ENCODE measurements at regions not wholly inside any gene's neighbourhood (a gene's known extent, or its start where the extent isn't known, plus 50 kb on each side); places are given as distances from the start of the nearest gene placed in this dataset.

DNA sequence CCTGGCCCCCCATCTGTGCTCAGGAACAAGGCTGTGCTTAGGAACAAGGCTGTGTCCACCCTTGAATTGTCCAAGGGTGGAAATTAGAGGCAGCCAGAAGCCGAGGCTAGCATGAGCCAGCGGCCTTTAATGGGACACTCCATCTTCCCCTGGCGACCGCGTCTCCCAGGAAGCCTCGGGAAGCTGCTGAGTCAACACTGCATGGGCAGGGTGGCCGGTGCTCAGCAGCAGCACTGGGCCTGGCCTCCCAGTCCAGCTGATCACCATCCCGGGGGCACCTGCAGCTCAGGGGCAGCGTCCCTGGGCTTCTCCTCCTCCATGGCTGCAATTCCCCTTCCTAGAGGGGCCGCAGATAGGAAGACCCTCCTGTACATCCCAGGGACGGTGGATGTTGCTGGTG, 180.8 kb downstream of the ENGASE start:
- intact Hi-C loops (cut with micrococcal nuclease): no loop called here
- Mint-ChIP-seq H3K27ac (no peak overlapping the region), H3K4me3 (no peak overlapping the region), H3K27me3 (peaks cover 3 to 47% (median 22%) of the 10 kb centered on the region in 5 donors), H3K9me3 (peaks cover 0 to 3% (median 0%) of the 10 kb centered on the region in 11 donors), H3K36me3 (no peaks in the 10 kb centered on the region), H3K4me1 (no peaks in the 10 kb centered on the region)
- Histone ChIP-seq H3K36me3 (ENCODE audit: control insufficient read depth in 2 of 3, insufficient read depth in 3 of 3, low read length in 3 of 3) (no peaks in the 10 kb centered on the region), H3K27me3 (ENCODE audit: control insufficient read depth in 2 of 2, insufficient read depth in 2 of 2, low read length in 2 of 2) (no peaks in the 10 kb centered on the region), H3K9me3 (ENCODE audit: control insufficient read depth in 2 of 3, low read length in 3 of 3) (no peaks in the 10 kb centered on the region), H3K27ac (ENCODE audit: low read depth, low read length) (no peak overlapping the region), H3K4me3 (ENCODE audit: low read length) (no peak overlapping the region), H3K4me1 (ENCODE audit: control insufficient read depth in 2 of 2, insufficient read depth in 2 of 2, low read length in 2 of 2) (no peaks in the 10 kb centered on the region)
- no peak for DNase-seq
- ChIA-PET CTCF (no interaction called here), POLR2A (no interaction called here)
- ATAC-seq: no peak

DNA sequence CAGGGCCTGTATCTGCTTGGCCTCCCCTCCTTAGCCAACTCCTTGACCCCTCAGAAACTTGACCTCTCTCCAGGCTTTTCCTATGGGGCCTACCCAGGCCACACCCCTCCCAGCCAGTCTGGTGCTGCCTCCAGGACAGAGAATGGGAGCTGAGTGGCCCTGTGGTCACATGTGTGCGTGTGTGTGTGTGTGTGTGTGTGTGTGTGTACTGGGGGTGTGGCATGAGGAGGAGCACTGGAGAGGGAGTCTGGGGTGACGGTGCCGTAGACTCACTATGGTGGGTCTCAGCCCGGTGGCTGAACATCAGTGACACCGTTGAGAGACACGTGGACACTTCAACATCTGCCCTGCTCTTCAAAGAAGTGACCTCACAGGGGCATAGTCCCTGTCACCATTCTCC, 180.4 kb downstream of the ENGASE start:
- peaks cover 0 to 3% (median 0%) of the 10 kb centered on the region in 11 donors for H3K9me3 Mint-ChIP-seq
- H3K27ac Mint-ChIP-seq: no peak overlapping the region
- ChIA-PET CTCF (no interaction called here), POLR2A (no interaction called here)
- Histone ChIP-seq H3K4me1 (ENCODE audit: control insufficient read depth in 2 of 2, insufficient read depth in 2 of 2, low read length in 2 of 2) (no peaks in the 10 kb centered on the region), H3K36me3 (ENCODE audit: control insufficient read depth in 2 of 3, insufficient read depth in 3 of 3, low read length in 3 of 3) (no peaks in the 10 kb centered on the region), H3K9me3 (ENCODE audit: control insufficient read depth in 2 of 3, low read length in 3 of 3) (no peaks in the 10 kb centered on the region), H3K4me3 (ENCODE audit: low read length) (no peak overlapping the region), H3K27ac (ENCODE audit: low read depth, low read length) (no peak overlapping the region), H3K27me3 (ENCODE audit: control insufficient read depth in 2 of 2, insufficient read depth in 2 of 2, low read length in 2 of 2) (no peaks in the 10 kb centered on the region)
- DNase-seq: no peak
- no peak overlapping the region for H3K4me3 Mint-ChIP-seq
- peaks cover 3 to 47% (median 22%) of the 10 kb centered on the region in 5 donors for H3K27me3 Mint-ChIP-seq
- no peaks in the 10 kb centered on the region for H3K4me1 Mint-ChIP-seq
- ATAC-seq: no peak
- no peaks in the 10 kb centered on the region for H3K36me3 Mint-ChIP-seq
- intact Hi-C loops (cut with micrococcal nuclease): no loop called here

DNA sequence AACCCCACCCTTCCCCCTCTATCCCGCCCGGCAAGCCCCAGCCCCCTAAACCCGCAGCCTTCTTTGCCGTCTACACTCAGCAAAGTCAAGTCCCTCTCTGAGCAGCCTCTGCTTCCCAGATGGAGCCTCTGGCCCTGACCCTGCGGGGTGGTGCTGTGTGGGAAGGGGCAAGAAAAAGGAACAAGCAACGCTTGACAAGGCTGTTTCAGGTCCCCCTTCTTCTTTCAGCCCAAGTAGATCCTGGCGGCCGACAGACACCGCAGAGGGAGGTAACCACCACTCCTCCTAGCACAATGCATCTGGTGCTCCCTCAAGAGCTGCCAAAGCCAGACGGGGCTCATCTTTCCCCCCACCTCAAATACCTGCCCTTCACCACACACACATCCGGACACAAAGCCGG, 178.3 kb downstream of the ENGASE start:
- ChIA-PET CTCF (no interaction called here), POLR2A (no interaction called here)
- Mint-ChIP-seq H3K9me3 (peaks cover 0 to 2% (median 0%) of the 10 kb centered on the region in 11 donors), H3K27ac (no peak overlapping the region), H3K36me3 (no peaks in the 10 kb centered on the region), H3K4me1 (peaks cover 0 to 3% (median 0%) of the 10 kb centered on the region in 7 donors), H3K27me3 (peaks cover 9 to 55% (median 26%) of the 10 kb centered on the region in 5 donors), H3K4me3 (no peak overlapping the region)
- H3K4me3 ChIP-seq (ENCODE audit: low read length): no peak overlapping the region
- no peak for ATAC-seq
- intact Hi-C loops (cut with micrococcal nuclease): no loop called here
- H3K27me3 ChIP-seq (ENCODE audit: control insufficient read depth in 2 of 2, insufficient read depth in 2 of 2, low read length in 2 of 2): no peaks in the 10 kb centered on the region
- H3K4me1 ChIP-seq (ENCODE audit: control insufficient read depth in 2 of 2, insufficient read depth in 2 of 2, low read length in 2 of 2): no peaks in the 10 kb centered on the region
- DNase-seq: no peak
- H3K9me3 ChIP-seq (ENCODE audit: control insufficient read depth in 2 of 3, low read length in 3 of 3): no peaks in the 10 kb centered on the region
- H3K36me3 ChIP-seq (ENCODE audit: control insufficient read depth in 2 of 3, insufficient read depth in 3 of 3, low read length in 3 of 3): no peaks in the 10 kb centered on the region
- no peak overlapping the region for H3K27ac ChIP-seq (ENCODE audit: low read depth, low read length)

DNA sequence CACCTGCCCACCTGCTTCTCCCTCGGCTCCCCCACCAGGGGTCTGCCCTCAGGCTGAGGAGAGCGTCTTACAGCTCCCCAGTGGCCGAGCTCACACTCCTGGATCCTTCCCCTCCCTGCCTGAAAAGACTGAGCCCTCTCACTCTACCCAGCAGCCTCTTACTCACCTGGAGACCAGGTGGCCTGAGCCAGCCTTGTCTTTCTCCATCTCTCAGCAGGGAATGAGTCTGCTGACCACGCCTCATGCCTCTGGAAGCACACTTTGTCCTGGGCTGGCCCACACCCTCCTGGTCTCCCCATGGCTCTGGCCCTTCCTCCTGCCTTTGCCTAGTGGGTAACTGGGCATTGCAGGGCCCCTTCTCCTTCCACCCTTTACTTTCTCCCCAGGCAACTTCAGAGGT, 177.2 kb downstream of the ENGASE start:
- ChIA-PET POLR2A (no interaction called here), CTCF (no interaction called here)
- Mint-ChIP-seq H3K27ac (no peak overlapping the region), H3K27me3 (peaks cover 9 to 51% (median 26%) of the 10 kb centered on the region in 5 donors), H3K9me3 (peaks cover 0 to 1% (median 0%) of the 10 kb centered on the region in 11 donors), H3K4me3 (peak overlapping the region in 1 of 10 donors; percentile 59), H3K36me3 (no peaks in the 10 kb centered on the region), H3K4me1 (peaks cover 0 to 3% (median 0%) of the 10 kb centered on the region in 7 donors)
- Histone ChIP-seq H3K27me3 (ENCODE audit: control insufficient read depth in 2 of 2, insufficient read depth in 2 of 2, low read length in 2 of 2) (no peaks in the 10 kb centered on the region), H3K36me3 (ENCODE audit: control insufficient read depth in 2 of 3, insufficient read depth in 3 of 3, low read length in 3 of 3) (no peaks in the 10 kb centered on the region), H3K4me3 (ENCODE audit: low read length) (no peak overlapping the region), H3K4me1 (ENCODE audit: control insufficient read depth in 2 of 2, insufficient read depth in 2 of 2, low read length in 2 of 2) (no peaks in the 10 kb centered on the region), H3K9me3 (ENCODE audit: control insufficient read depth in 2 of 3, low read length in 3 of 3) (no peaks in the 10 kb centered on the region), H3K27ac (ENCODE audit: low read depth, low read length) (no peak overlapping the region)
- no peak for DNase-seq
- no peak for ATAC-seq
- intact Hi-C loops (cut with micrococcal nuclease): no loop called here

DNA sequence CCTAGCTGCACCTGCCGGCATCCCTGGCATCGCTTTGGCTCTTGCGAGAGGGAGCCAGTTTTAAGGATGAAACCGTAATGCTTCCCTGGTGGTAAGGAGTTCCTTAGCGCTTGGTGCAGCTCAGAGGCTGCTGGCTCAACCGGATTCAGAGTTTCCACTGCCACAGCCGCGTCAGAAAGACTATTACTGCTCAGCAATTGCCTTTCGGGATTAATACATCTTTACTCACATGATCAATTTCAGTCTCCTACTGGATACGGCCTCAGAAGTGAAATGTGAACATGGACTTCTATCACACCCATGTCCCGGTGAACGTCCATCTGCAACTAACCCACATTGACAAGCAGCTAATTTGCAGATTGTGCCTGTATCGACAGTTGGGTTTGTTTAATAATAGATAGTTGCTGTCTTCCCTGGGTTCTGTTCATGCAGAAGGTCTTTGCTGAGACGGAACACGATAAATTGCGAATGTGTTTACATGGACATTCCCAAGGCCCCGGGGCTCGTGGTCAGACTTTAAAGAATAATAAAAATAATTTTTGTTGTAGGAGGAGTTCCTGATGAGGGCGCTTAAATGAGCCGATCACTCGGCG, 175.4 kb downstream of the ENGASE start:
- H3K4me3 Mint-ChIP-seq: no peak overlapping the region
- H3K27ac Mint-ChIP-seq: no peak overlapping the region
- H3K27me3 ChIP-seq (ENCODE audit: control insufficient read depth in 2 of 2, insufficient read depth in 2 of 2, low read length in 2 of 2): no peaks in the 10 kb centered on the region
- ChIA-PET POLR2A (no interaction called here), CTCF (interaction anchor here (0.6 kb wide), 1 partner anchor 21 kb away, joined by 3 read pairs; no protein-coding TSS in a partner anchor)
- intact Hi-C loops (cut with micrococcal nuclease): no loop called here
- H3K36me3 Mint-ChIP-seq: no peaks in the 10 kb centered on the region
- H3K27me3 Mint-ChIP-seq: peaks cover 9 to 50% (median 26%) of the 10 kb centered on the region in 5 donors
- no peaks in the 10 kb centered on the region for H3K4me1 ChIP-seq (ENCODE audit: control insufficient read depth in 2 of 2, insufficient read depth in 2 of 2, low read length in 2 of 2)
- peaks cover 0 to 2% (median 0%) of the 10 kb centered on the region in 11 donors for H3K9me3 Mint-ChIP-seq
- no peaks in the 10 kb centered on the region for H3K9me3 ChIP-seq (ENCODE audit: control insufficient read depth in 2 of 3, low read length in 3 of 3)
- no peak overlapping the region for H3K27ac ChIP-seq (ENCODE audit: low read depth, low read length)
- ATAC-seq: no peak
- no peak for DNase-seq
- H3K4me3 ChIP-seq (ENCODE audit: low read length): no peak overlapping the region
- peaks cover 0 to 3% (median 0%) of the 10 kb centered on the region in 7 donors for H3K4me1 Mint-ChIP-seq
- no peaks in the 10 kb centered on the region for H3K36me3 ChIP-seq (ENCODE audit: control insufficient read depth in 2 of 3, insufficient read depth in 3 of 3, low read length in 3 of 3)

DNA sequence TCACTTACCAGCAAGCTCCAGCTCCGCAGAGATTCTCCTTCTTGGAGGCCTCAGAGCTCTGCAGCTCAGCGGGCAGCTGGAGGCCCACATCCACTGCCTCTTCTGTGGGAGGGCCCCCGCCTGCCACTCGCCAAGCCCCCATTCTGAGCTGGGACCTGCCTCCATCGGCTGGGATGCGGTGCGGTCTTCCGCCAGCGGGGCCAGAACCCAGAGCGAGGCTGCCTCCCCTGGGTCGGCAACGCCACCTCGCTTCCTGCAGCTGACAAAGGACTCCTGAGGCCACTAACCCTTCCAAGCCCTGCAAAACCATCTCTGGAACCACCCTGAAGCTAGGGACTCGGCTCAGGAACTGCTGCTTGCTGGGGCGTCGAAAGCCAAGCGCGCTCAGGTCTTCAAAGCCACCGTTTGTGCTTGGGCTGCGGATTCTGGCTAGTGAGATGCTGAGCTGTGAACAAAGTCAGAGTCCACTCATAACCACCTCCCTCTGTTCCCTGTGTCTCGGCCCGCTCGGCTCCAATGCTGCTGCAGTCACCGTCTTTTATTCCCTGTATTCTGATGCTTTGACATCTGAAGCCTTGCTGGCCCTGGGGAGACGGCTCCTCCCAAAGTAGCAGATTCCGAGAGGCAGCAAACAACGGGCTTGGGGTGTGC, 174.3 kb downstream of the ENGASE start:
- ChIA-PET CTCF (no interaction called here), POLR2A (no interaction called here)
- Mint-ChIP-seq H3K27me3 (peaks cover 9 to 55% (median 26%) of the 10 kb centered on the region in 5 donors), H3K9me3 (peaks cover 0 to 2% (median 0%) of the 10 kb centered on the region in 11 donors), H3K27ac (no peak overlapping the region), H3K36me3 (no peaks in the 10 kb centered on the region), H3K4me3 (no peak overlapping the region), H3K4me1 (peaks cover 0 to 3% (median 0%) of the 10 kb centered on the region in 7 donors)
- ATAC-seq (no peak), DNase-seq (no peak)
- Histone ChIP-seq H3K27ac (ENCODE audit: low read depth, low read length) (no peak overlapping the region), H3K4me3 (ENCODE audit: low read length) (no peak overlapping the region), H3K4me1 (ENCODE audit: control insufficient read depth in 2 of 2, insufficient read depth in 2 of 2, low read length in 2 of 2) (no peaks in the 10 kb centered on the region), H3K9me3 (ENCODE audit: control insufficient read depth in 2 of 3, low read length in 3 of 3) (no peaks in the 10 kb centered on the region), H3K27me3 (ENCODE audit: control insufficient read depth in 2 of 2, insufficient read depth in 2 of 2, low read length in 2 of 2) (no peaks in the 10 kb centered on the region), H3K36me3 (ENCODE audit: control insufficient read depth in 2 of 3, insufficient read depth in 3 of 3, low read length in 3 of 3) (no peaks in the 10 kb centered on the region)
- intact Hi-C loops (cut with micrococcal nuclease): no loop called here

Measured in naive thymus-derived CD4-positive, alpha-beta T cell (primary cell).